ENCODE measurements at regions not wholly inside any gene's neighbourhood (a gene's known extent, or its start where the extent isn't known, plus 50 kb on each side); places are given as distances from the start of the nearest gene placed in this dataset.

- H3K4me3 ChIP-seq (ENCODE audit: low read depth, low read length): no peak overlapping the region
- no peak for DNase-seq (ENCODE audit: low read depth)
- no peak for TF ChIP-seq CTCF (conservative IDR thresholded peaks at IDR 0.05; ENCODE audit: low read depth, low read length)
Measured at GRCh38 chr12:88932457-88932856, 352.2 kb upstream of the KITLG start.

GRCh38 chr12:88931598-88931997, 351.3 kb upstream of the KITLG start:
- no peak overlapping the region for H3K4me3 ChIP-seq (ENCODE audit: low read depth, low read length)
- DNase-seq (ENCODE audit: low read depth): no peak
- TF ChIP-seq CTCF (conservative IDR thresholded peaks at IDR 0.05; ENCODE audit: low read depth, low read length): no peak

- TF ChIP-seq CTCF (conservative IDR thresholded peaks at IDR 0.05; ENCODE audit: low read depth, low read length): no peak
- H3K4me3 ChIP-seq (ENCODE audit: low read depth, low read length): no peak overlapping the region
- no peak for DNase-seq (ENCODE audit: low read depth)
Measured at GRCh38 chr12:88925454-88925853, 345.2 kb upstream of the KITLG start.

- no peak for TF ChIP-seq CTCF (conservative IDR thresholded peaks at IDR 0.05; ENCODE audit: low read depth, low read length)
- DNase-seq (ENCODE audit: low read depth): no peak
- H3K4me3 ChIP-seq (ENCODE audit: low read depth, low read length): no peak overlapping the region
Measured at GRCh38 chr12:88924162-88924561, 343.9 kb upstream of the KITLG start.

GRCh38 chr12:88923631-88924030, 343.4 kb upstream of the KITLG start:
- DNase-seq (ENCODE audit: low read depth): no peak
- H3K4me3 ChIP-seq (ENCODE audit: low read depth, low read length): no peak overlapping the region
- no peak for TF ChIP-seq CTCF (conservative IDR thresholded peaks at IDR 0.05; ENCODE audit: low read depth, low read length)

GRCh38 chr12:88922816-88923215, 342.5 kb upstream of the KITLG start:
- DNase-seq (ENCODE audit: low read depth): peak; percentile 44
- no peak for TF ChIP-seq CTCF (conservative IDR thresholded peaks at IDR 0.05; ENCODE audit: low read depth, low read length)
- H3K4me3 ChIP-seq (ENCODE audit: low read depth, low read length): no peak overlapping the region

GRCh38 chr12:88921890-88922532, 341.7 kb upstream of the KITLG start:
- no peak overlapping the region for H3K4me3 ChIP-seq (ENCODE audit: low read depth, low read length)
- no peak for TF ChIP-seq CTCF (conservative IDR thresholded peaks at IDR 0.05; ENCODE audit: low read depth, low read length)
- DNase-seq (ENCODE audit: low read depth): no peak
